HCT116 (cell line): ENCODE measurements at regions not wholly inside any gene's neighbourhood (a gene's known extent, or its start where the extent isn't known, plus 50 kb on each side); places are given as distances from the start of the nearest gene placed in this dataset.

Experiments used
- ATAC-seq: fragments of 200-7000 bp; cut with Tn5 transposase; 2 replicates; pipeline ENCODE4 v1.9.1; 2020; ENCODE audit warnings: mild to moderate bottlenecking, moderate library complexity
- BruUV-seq: library from RNA; stranded (reverse); fragments of 400-500 nt; replicated peaks from 2 replicates; lab custom pipeline; 2021; lab: Mats Ljungman, UMichigan
- CTCF ChIA-PET: fragments of 300-600 bp; sonication (Branson Sonifier 250); formaldehyde crosslinking; loops from one replicate; lab custom pipeline; 2021; ENCODE audit warnings: antibody characterized with exemption; lab: Charles Lee
- POLR2A ChIA-PET: fragments of 300-600, 350-600 bp; sonication (Branson Sonifier 250); formaldehyde crosslinking; loops from one replicate; lab custom pipeline; 2021; ENCODE audit warnings: antibody characterized with exemption; lab: Charles Lee
- RAD21 ChIA-PET, 2 experiments: fragments of 300-600 bp; sonication (Branson Sonifier 250); formaldehyde crosslinking; loops; one replicate each; lab custom pipeline; 2023; ENCODE audit warnings: low total read pairs in 2 of 2; ENCODE audit not compliant: uncharacterized antibody in 2 of 2, unreplicated experiment in 2 of 2, low non-redundant PET in 1 of 2; lab: Charles Lee
- DNase-seq: peaks from one replicate; pipeline ENCODE4 v3.0.0-alpha.2; 2010; ENCODE audit warnings: low read depth, low spot score
- H2AFZ ChIP-seq: fragments of 200-600 bp; shearing (Covaris generic), sonication (generic); 2 replicates; pipeline ENCODE4 v1.6.1; 2017; ENCODE audit warnings: low read depth, mixed run types, mixed read lengths, antibody characterized with exemption, low read length; ENCODE audit not compliant: poor library complexity, severe bottlenecking
- H3K27ac ChIP-seq: 2 replicates; pipeline ENCODE4 v1.5.1; 2012; ENCODE audit warnings: low read depth, low read length
- H3K27me3 ChIP-seq: fragments of 200-600 bp; sonication (generic); 2 replicates; pipeline ENCODE4 v1.6.1; 2016; ENCODE audit warnings: mixed run types, low read length, mixed read lengths; ENCODE audit not compliant: insufficient read depth
- H3K36me3 ChIP-seq, 2 experiments: fragments of 200-500 bp in 1 of 2; fragments of 200-600 bp in 1 of 2; sonication (Bioruptor generic) in 1 of 2; sonication (generic) in 1 of 2; 2 replicates each; pipeline versions ENCODE4 v1.5.1 to v1.6.1; 2014 to 2016; ENCODE audit warnings: low read length in 2 of 2, inconsistent platforms in 1 of 2, mixed read lengths in 1 of 2, mixed run types in 1 of 2; ENCODE audit not compliant: insufficient read depth in 2 of 2, control insufficient read depth in 1 of 2
- H3K4me1 ChIP-seq, 2 experiments: fragments of 200-600 bp in 1 of 2; sonication (generic) in 1 of 2; 2 replicates each; pipeline versions ENCODE4 v1.5.1 to v1.6.1; 2012 to 2017; ENCODE audit warnings: low read length in 2 of 2, inconsistent platforms in 1 of 2, mild to moderate bottlenecking in 1 of 2, mixed read lengths in 1 of 2, mixed run types in 1 of 2, moderate library complexity in 1 of 2; ENCODE audit not compliant: insufficient read depth in 2 of 2, control insufficient read depth in 1 of 2
- H3K4me2 ChIP-seq: fragments of 200-600 bp; sonication (generic); 2 replicates; pipeline ENCODE4 v1.6.1; 2017; ENCODE audit warnings: mixed run types, low read length, mixed read lengths
- H3K4me3 ChIP-seq, 2 experiments: fragments of 200-600 bp in 1 of 2; sonication (generic) in 1 of 2; replicated peaks in 1 of 2; 2 replicates each; pipeline ENCODE4 v1.5.1; 2011 to 2016; ENCODE audit warnings: low read length in 2 of 2, control low read depth in 1 of 2, low read depth in 1 of 2, mild to moderate bottlenecking in 1 of 2, mixed read lengths in 1 of 2, mixed run types in 1 of 2
- H3K79me2 ChIP-seq: fragments of 200-600 bp; sonication (generic); 2 replicates; pipeline ENCODE4 v1.6.1; 2017; ENCODE audit warnings: mild to moderate bottlenecking, mixed run types, low read length, moderate library complexity, mixed read lengths; ENCODE audit not compliant: insufficient read depth
- H3K9ac ChIP-seq: fragments of 200-600 bp; sonication (generic); 2 replicates; pipeline ENCODE4 v1.6.1; 2016; ENCODE audit warnings: low read length, mixed read lengths
- H3K9me2 ChIP-seq: fragments of 200-600 bp; sonication (generic), shearing (Covaris generic); 2 replicates; pipeline ENCODE4 v1.6.1; 2017; ENCODE audit warnings: mixed run types, mild to moderate bottlenecking, moderate library complexity; ENCODE audit not compliant: insufficient read depth
- H3K9me3 ChIP-seq, 2 experiments: fragments of 200-500 bp in 1 of 2; fragments of 200-600 bp in 1 of 2; sonication (Bioruptor generic) in 1 of 2; sonication (generic) in 1 of 2; 2 replicates each; pipeline ENCODE4 v1.6.1; 2014 to 2017; ENCODE audit warnings: low read length in 2 of 2, mixed read lengths in 2 of 2, inconsistent platforms in 1 of 2, low read depth in 1 of 2, mild to moderate bottlenecking in 1 of 2, mixed run types in 1 of 2, moderate library complexity in 1 of 2; ENCODE audit not compliant: control insufficient read depth in 1 of 2, insufficient read depth in 1 of 2
- H4K20me1 ChIP-seq: fragments of 200-600 bp; sonication (generic), shearing (Covaris generic); 2 replicates; pipeline ENCODE4 v1.6.1; 2017; ENCODE audit warnings: mixed run types, mild to moderate bottlenecking, moderate library complexity; ENCODE audit not compliant: insufficient read depth
- CEBPB ChIP-seq: IDR thresholded peaks from 2 replicates; pipeline ENCODE4 v1.6.1; 2012; ENCODE audit warnings: low read depth
- CTCF ChIP-seq, 3 experiments: fragments of 200-600 bp in 1 of 3; sonication (generic) in 1 of 3; IDR thresholded peaks in 2 of 3; conservative IDR thresholded peaks in 1 of 3; 2 replicates each; pipeline ENCODE4 v1.5.1; 2012 to 2017; ENCODE audit warnings: low read depth in 2 of 3, low read length in 2 of 3, antibody characterized with exemption in 1 of 3, borderline replicate concordance in 1 of 3, control low read depth in 1 of 3, mild to moderate bottlenecking in 1 of 3, mixed read lengths in 1 of 3, mixed run types in 1 of 3, moderate library complexity in 1 of 3; ENCODE audit not compliant: insufficient read depth in 1 of 3
- EZH2 ChIP-seq: fragments of 200-600 bp; sonication (generic); IDR thresholded peaks from 2 replicates; pipeline ENCODE4 v1.6.1; 2017; ENCODE audit warnings: antibody characterized with exemption, mixed run types
- EZH2phosphoT487 ChIP-seq: fragments of 200-600 bp; IDR thresholded peaks from 2 replicates; pipeline ENCODE4 v1.6.1; 2018; ENCODE audit warnings: antibody characterized with exemption, borderline replicate concordance
- SP1 ChIP-seq: IDR thresholded peaks from 2 replicates; pipeline ENCODE4 v1.6.1; 2012; ENCODE audit warnings: low read depth
- ZFX ChIP-seq: fragments of 450-650 bp; IDR thresholded peaks from 2 replicates; pipeline ENCODE4 v1.6.1; 2017
- intact Hi-C: fragments of 100-400 bp; cut with micrococcal nuclease; formaldehyde crosslinking; loops from 2 replicates; pipeline ENCODE4 v1.10.0; 2022
- TF ChIP-seq, protein P1 (sequence below): IDR thresholded peaks from 2 replicates; pipeline ENCODE4 v1.6.1; 2012
- TF ChIP-seq, protein P2 (sequence below): IDR thresholded peaks from 2 replicates; pipeline ENCODE4 v1.6.1; 2012; ENCODE audit warnings: low read depth

- Histone ChIP-seq H3K9me2 (no peaks in the 10 kb centered on the region), H3K9me3 (no peaks in the 10 kb centered on the region), H3K9ac (no peak overlapping the region)
- no TSS peak for BruUV-seq
- TF ChIP-seq, protein P1, sequence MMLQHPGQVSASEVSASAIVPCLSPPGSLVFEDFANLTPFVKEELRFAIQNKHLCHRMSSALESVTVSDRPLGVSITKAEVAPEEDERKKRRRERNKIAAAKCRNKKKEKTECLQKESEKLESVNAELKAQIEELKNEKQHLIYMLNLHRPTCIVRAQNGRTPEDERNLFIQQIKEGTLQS, result no peak
- TF ChIP-seq CEBPB (no peak), CTCF (IDR thresholded peaks at IDR 0.05 in 2 of 3, conservative IDR thresholded peaks at IDR 0.05 in 1 of 3; ENCODE audit: borderline replicate concordance in 1 of 3, insufficient read depth in 1 of 3, low read depth in 2 of 3, low read length in 2 of 3) (no peak), ZFX (no peak), SP1 (no peak), EZH2 (no peak), EZH2phosphoT487 (no peak)
- TF ChIP-seq, protein P2, sequence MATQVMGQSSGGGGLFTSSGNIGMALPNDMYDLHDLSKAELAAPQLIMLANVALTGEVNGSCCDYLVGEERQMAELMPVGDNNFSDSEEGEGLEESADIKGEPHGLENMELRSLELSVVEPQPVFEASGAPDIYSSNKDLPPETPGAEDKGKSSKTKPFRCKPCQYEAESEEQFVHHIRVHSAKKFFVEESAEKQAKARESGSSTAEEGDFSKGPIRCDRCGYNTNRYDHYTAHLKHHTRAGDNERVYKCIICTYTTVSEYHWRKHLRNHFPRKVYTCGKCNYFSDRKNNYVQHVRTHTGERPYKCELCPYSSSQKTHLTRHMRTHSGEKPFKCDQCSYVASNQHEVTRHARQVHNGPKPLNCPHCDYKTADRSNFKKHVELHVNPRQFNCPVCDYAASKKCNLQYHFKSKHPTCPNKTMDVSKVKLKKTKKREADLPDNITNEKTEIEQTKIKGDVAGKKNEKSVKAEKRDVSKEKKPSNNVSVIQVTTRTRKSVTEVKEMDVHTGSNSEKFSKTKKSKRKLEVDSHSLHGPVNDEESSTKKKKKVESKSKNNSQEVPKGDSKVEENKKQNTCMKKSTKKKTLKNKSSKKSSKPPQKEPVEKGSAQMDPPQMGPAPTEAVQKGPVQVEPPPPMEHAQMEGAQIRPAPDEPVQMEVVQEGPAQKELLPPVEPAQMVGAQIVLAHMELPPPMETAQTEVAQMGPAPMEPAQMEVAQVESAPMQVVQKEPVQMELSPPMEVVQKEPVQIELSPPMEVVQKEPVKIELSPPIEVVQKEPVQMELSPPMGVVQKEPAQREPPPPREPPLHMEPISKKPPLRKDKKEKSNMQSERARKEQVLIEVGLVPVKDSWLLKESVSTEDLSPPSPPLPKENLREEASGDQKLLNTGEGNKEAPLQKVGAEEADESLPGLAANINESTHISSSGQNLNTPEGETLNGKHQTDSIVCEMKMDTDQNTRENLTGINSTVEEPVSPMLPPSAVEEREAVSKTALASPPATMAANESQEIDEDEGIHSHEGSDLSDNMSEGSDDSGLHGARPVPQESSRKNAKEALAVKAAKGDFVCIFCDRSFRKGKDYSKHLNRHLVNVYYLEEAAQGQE, result no peak
- TF ChIP-seq, all 23 proteins: peak for 0
- ChIA-PET POLR2A (no interaction called here), CTCF (no interaction called here), RAD21 (no interaction called here)
- peaks cover 0 to 8% of the 10 kb centered on the region in 2 experiments; a peak in 1 of 4 replicates for H3K4me1 ChIP-seq
- no peaks in the 10 kb centered on the region for H3K79me2 ChIP-seq
- H3K36me3 ChIP-seq, result no peaks in the 10 kb centered on the region
- DNase-seq (no peak), ATAC-seq (no peak)
- H3K27me3 ChIP-seq, result peaks cover 16% of the 10 kb centered on the region
- no peaks in the 10 kb centered on the region for H4K20me1 ChIP-seq
- no peak overlapping the region for H3K4me2 ChIP-seq
- no peak overlapping the region for H3K4me3 ChIP-seq
- H2AFZ ChIP-seq, result no peak overlapping the region
- intact Hi-C loops, result loop anchor here (5.0 kb wide), 1 partner anchor 87 kb away; no protein-coding TSS in a partner anchor
- H3K27ac ChIP-seq, result no peak overlapping the region
Observed at GRCh38 chr2:118769707-118770400, 77.6 kb downstream of the EN1 start.
